ENCODE measurements at regions not wholly inside any gene's neighbourhood (a gene's known extent, or its start where the extent isn't known, plus 50 kb on each side); places are given as distances from the start of the nearest gene placed in this dataset.

- in situ Hi-C loops (cut with MboI; ENCODE audit: low sequenced_read_pairs in 4 of 4) = no loop called here
- H3K27me3 ChIP-seq = no peaks in the 10 kb centered on the region
- no peaks in the 10 kb centered on the region for H3K9me3 ChIP-seq
- intact Hi-C loops (cut with DNase I; ENCODE audit: low total_unique reads) = no loop called here
- no peak overlapping the region for H3K4me3 ChIP-seq
- no peaks in the 10 kb centered on the region for H3K36me3 ChIP-seq
- no peak overlapping the region for H3K27ac ChIP-seq
- H3K4me1 ChIP-seq = no peaks in the 10 kb centered on the region
- ATAC-seq (no peak), DNase-seq (no peak)
- TF ChIP-seq POLR2A (IDR thresholded peaks at IDR 0.05) (no peak), CTCF (IDR thresholded peaks at IDR 0.05 in 4 of 5, conservative IDR thresholded peaks at IDR 0.05 in 1 of 5) (no peak)
These were observed 183.1 kb downstream of the PRDM13 start for GRCh38 chr6:99789767-99790166.

- in situ Hi-C loops (cut with MboI; ENCODE audit: low sequenced_read_pairs in 4 of 4) = no loop called here
- Histone ChIP-seq H3K9me3 (no peaks in the 10 kb centered on the region), H3K36me3 (no peaks in the 10 kb centered on the region), H3K4me1 (no peaks in the 10 kb centered on the region), H3K27ac (no peak overlapping the region), H3K27me3 (no peaks in the 10 kb centered on the region), H3K4me3 (no peak overlapping the region)
- intact Hi-C loops (cut with DNase I; ENCODE audit: low total_unique reads) = no loop called here
- TF ChIP-seq POLR2A (IDR thresholded peaks at IDR 0.05) (no peak), CTCF (IDR thresholded peaks at IDR 0.05 in 4 of 5, conservative IDR thresholded peaks at IDR 0.05 in 1 of 5) (peak in 2 of 5 experiments; percentile 9 to 27)
- ATAC-seq (no peak), DNase-seq (no peak)
These were observed 184.0 kb downstream of the PRDM13 start for GRCh38 chr6:99790679-99791078.

- H3K9me3 ChIP-seq = no peaks in the 10 kb centered on the region
- H3K4me3 ChIP-seq = no peak overlapping the region
- no peak overlapping the region for H3K27ac ChIP-seq
- ATAC-seq (no peak), DNase-seq (no peak)
- H3K27me3 ChIP-seq = no peaks in the 10 kb centered on the region
- no peaks in the 10 kb centered on the region for H3K36me3 ChIP-seq
- TF ChIP-seq CTCF (IDR thresholded peaks at IDR 0.05 in 4 of 5, conservative IDR thresholded peaks at IDR 0.05 in 1 of 5) (no peak), POLR2A (IDR thresholded peaks at IDR 0.05) (no peak)
- no peaks in the 10 kb centered on the region for H3K4me1 ChIP-seq
- intact Hi-C loops (cut with DNase I; ENCODE audit: low total_unique reads) (no loop called here), in situ Hi-C loops (cut with MboI; ENCODE audit: low sequenced_read_pairs in 4 of 4) (no loop called here)
These were observed 192.2 kb downstream of the MCHR2 start for GRCh38 chr6:99801805-99802204.

GRCh38 chr6:99802396-99803031 lies 191.5 kb downstream of the MCHR2 start:
- in situ Hi-C loops (cut with MboI; ENCODE audit: low sequenced_read_pairs in 4 of 4) = no loop called here
- no peaks in the 10 kb centered on the region for H3K4me1 ChIP-seq
- H3K9me3 ChIP-seq = no peaks in the 10 kb centered on the region
- H3K36me3 ChIP-seq = no peaks in the 10 kb centered on the region
- no peak overlapping the region for H3K27ac ChIP-seq
- TF ChIP-seq CTCF (IDR thresholded peaks at IDR 0.05 in 4 of 5, conservative IDR thresholded peaks at IDR 0.05 in 1 of 5) = no peak
- no peak for TF ChIP-seq POLR2A (IDR thresholded peaks at IDR 0.05)
- ATAC-seq (no peak), DNase-seq (no peak)
- H3K27me3 ChIP-seq = no peaks in the 10 kb centered on the region
- no peak overlapping the region for H3K4me3 ChIP-seq
- intact Hi-C loops (cut with DNase I; ENCODE audit: low total_unique reads) = no loop called here

- Histone ChIP-seq H3K27ac (no peak overlapping the region), H3K9me3 (no peaks in the 10 kb centered on the region), H3K4me3 (no peak overlapping the region), H3K27me3 (no peaks in the 10 kb centered on the region), H3K4me1 (no peaks in the 10 kb centered on the region), H3K36me3 (no peaks in the 10 kb centered on the region)
- no peak for TF ChIP-seq POLR2A (IDR thresholded peaks at IDR 0.05)
- no peak for TF ChIP-seq CTCF (IDR thresholded peaks at IDR 0.05 in 4 of 5, conservative IDR thresholded peaks at IDR 0.05 in 1 of 5)
- ATAC-seq = no peak
- intact Hi-C loops (cut with DNase I; ENCODE audit: low total_unique reads) = no loop called here
- in situ Hi-C loops (cut with MboI; ENCODE audit: low sequenced_read_pairs in 4 of 4) = no loop called here
- DNase-seq = no peak
These were observed 185.0 kb downstream of the MCHR2 start for GRCh38 chr6:99808992-99809391.
